GM21423 (cell line): ENCODE measurements at regions not wholly inside any gene's neighbourhood (a gene's known extent, or its start where the extent isn't known, plus 50 kb on each side); places are given as distances from the start of the nearest gene placed in this dataset.

ENCODE experiments used
- ATAC-seq: cut with Tn5 transposase; IDR thresholded peaks from one replicate; pipeline ENCODE4 v1.9.1; 2021; ENCODE audit warnings: mild to moderate bottlenecking, moderate library complexity; ENCODE audit not compliant: unreplicated experiment

GRCh38 chr6:170101281-170102035 is 189.4 kb downstream of the DLL1 start:
- no peak for ATAC-seq

GRCh38 chr6:170100046-170100445 is 190.8 kb downstream of the DLL1 start:
- no peak for ATAC-seq

- ATAC-seq: no peak
Measured at GRCh38 chr6:170099387-170099786, 191.5 kb downstream of the DLL1 start.

GRCh38 chr6:170098428-170099170 is 192.3 kb downstream of the DLL1 start:
- ATAC-seq: no peak

DNA sequence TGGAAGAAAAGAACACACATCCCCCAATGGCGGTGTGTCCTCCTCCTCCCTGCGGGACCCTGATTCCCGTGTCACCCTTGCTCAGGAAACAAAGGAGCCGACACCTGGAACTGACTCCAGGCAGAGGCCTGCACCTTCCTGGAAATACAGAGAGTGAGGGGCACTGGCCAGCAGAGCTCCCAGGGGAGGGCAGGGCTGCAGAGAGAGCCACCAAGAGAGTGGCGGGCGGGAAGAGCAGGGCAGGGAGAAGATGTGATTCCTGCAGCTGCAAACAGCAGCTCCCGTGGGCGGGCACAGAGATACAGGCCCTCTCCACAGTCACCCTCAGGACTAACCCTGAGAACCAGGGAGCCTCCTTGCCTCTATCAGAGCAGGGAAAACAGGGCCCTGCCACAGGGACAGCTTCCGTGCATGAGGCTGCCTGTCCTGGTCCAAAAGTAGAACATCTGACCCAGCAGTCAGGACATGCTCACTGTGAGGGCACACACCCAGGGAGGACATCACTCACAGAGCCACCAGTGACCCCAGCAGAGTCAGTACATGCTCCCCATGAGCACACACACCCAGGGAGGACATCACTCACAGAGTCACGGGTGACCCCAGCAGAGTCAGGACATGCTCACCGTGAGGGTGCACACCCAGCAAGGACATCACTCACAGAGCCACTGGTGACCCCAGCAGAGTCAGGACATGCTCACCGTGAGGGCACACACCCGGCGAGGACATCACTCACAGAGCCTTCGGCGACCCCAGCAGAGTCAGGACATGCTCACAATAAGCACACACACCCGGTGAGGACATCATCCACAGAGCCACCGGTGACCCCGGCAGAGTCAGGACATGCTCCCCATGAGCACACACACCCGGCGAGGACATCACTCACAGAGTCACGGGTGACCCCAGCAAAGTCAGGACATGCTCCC is 193.1 kb downstream of the DLL1 start:
- no peak for ATAC-seq

DNA sequence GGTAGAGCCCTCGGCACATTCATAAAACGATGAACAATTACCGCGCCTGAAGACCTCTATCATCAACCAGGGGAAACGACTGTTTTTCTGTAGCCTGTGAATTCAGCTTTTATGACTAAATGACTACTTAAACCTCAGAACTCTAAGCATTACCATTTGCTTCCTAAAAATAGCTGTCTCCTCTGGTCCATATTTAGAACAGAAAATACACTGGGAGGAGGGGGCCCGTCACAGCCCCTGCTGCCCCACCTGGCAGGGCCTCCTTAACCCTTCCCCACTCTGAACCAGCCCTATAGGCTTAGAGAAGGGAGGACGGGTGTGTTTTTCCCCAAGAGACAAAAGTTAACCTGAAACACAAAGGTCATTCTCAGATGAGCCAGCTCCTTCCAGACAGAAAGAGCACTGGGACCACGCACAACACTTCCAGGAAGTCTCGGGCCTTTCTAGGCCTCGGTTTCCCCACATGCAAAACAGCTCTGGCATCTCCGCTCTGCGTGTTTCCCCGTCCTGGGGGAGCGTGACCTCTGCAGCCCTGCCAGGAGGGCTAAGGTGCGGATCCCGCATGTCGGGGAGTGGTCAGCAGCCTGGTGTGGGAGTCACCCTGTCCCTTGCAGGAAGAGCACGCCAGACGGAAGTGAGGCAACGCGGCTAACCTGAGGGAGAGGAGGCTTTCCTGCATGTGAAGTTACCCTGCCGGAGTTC is 193.9 kb downstream of the DLL1 start:
- ATAC-seq: no peak

DNA sequence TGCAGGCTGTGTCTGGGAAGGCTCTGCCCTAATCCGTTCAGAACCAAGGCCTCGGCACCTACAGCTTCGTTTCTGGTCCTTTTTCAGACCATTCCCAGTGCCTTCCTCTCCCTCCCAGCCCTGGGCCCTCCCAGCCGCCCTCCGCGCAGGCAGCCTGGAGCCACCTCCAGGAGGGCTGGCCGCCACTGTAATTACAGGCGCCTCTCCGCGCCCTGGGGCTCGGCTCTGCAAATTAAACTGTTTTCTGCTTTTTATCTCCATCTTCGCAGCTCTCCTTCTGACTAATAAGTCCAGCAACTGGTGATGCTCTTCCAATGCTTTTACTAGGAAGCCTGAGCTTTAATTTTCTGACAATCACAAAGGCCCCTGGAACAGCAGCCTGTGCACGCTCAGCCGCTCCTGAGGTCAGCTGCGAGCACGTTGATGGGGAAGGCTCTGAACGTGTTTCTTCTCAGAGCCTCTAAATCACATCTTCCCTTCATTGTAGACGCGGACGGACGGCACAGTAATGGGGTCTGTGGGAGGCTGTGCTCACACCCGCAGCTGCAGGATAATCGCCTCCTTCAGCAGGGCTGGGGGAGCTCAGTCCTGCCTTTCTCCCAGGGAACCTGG is 194.6 kb downstream of the DLL1 start:
- ATAC-seq: no peak

DNA sequence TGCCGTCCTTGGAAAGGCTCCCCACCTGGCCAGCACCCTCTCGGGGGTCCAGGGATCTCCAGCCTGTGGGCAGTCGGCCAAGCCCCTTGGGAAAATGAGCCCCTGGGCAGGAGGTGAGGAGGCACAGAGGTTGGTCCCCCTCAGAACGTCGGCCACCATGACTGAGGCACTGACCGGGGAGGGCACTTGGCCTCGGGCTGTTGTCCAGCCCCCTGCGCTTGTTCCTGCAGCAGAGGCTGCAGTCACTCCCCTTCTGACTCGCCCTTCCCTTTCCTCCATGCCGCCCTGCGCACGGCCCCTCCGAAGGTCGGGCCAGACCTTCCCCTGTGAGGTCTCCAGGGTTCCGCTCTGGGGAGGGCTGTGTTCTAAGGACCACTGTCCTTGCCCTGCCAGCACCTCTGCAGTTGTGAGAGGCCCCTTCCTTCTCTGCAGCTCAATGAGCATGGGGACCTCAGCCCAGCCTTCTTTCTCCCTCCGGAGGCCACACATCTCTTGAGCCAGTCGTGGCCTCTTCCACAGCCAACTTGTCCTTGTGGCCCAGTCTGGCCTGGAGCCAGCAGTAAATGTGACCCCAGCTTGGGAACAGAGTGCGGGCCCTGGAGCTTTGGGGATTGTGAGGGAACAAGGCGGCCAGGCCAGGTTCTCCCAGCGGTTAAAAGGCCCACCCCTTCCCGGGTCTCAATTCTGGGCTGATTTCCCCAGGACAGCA is 195.5 kb downstream of the DLL1 start:
- no peak for ATAC-seq

DNA sequence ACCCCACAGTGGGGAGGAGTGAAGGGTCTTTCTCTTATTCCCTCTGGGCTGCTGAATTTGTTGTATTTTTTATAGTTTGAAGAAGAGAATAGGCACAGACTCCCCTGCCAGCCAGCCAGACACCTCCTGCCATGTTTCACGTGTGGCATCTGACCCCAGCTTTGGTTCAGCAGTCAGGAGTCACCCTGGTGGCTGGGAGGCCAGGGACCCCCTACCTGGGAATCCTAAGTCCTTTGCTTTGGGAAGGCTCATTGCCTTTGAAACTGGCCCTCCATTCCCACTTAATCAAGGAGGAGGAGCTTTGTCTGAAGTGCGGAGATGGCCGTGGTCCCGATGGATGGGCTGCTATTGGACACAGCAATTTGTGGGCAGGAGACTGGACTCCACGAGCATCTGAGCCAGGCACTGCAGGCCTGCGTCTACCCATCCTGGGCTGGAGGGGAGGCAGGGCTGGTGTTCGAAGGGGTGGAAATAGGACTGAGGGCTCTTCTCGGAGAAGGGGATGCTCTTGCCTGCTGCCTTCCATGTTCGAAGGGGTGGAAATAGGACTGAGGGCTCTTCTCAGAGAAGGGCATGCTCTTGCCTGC is 196.1 kb downstream of the DLL1 start:
- ATAC-seq: no peak

- no peak for ATAC-seq
Measured at GRCh38 chr6:170093658-170094596, 197.0 kb downstream of the DLL1 start.

DNA sequence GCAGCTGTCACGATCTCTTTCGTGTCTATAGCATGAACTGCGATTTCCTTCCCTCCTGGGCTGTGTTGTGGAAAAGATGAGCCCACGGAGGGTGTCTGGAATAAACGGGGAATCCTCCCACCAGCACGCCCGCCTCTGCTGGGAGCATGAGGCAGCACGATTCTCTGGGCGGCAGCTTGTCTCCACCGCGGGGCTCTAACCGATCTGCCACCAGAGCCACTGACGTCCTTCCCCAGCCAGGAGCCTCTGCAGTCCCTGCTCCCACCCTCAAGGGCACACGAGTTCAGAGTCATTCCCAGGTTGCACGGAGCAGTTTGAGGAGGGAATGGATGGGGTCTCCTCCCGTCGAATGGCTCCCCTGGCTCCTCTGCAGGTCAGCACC is 197.6 kb downstream of the DLL1 start:
- ATAC-seq: no peak

DNA sequence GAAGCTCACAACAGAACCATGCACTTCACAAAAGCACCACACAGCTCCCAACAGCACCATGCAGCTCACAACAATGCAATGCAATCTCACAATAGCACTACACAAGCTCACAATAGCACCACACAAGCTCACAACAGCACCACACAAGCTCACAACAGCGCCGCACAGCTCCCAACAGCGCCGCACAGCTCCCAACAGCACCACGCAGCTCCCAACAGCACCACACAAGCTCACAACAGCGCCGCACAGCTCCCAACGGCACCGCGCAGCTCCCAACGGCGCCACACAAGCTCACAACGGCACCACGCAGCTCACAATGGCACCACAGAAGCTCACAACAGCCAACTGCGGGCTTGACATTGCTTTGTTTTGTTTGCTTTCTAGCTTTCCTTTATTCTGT is 198.1 kb downstream of the DLL1 start:
- no peak for ATAC-seq

DNA sequence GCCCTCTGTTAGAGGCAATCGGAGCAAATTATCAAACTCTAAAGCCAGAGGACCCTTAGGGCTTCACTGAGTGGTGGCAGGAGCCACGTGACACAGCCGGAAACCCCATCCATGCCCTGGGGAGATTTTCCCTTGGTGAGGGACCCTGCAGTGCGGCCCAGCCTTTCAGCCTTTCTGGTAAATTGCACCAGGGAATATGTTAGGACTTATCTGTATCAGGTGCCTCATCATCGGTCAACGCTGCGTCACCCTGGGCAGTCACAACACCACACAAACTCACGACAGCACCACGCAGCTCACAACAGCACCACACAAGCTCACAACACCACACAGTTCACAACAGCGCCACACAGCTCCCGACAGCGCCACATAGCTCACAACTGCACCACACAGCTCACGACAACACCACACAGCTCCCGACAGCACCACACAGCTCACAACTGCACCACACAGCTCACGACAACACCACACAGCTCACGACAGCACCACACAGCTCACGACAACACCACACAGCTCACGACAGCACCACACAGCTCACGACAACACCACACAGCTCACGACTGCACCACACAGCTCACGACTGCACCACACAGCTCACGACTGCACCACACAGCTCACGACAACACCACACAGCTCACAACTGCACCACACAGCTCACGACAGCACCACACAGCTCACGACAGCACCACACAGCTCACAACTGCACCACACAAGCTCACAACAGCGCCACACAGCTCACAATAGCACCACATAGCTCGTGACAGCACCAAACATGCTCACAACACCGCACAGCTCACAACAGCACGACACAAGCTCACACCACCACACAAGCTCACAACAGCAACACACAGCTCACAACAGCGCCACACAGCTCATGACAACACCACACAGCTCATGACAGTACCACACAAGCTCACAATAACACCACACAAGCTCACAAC is 199.0 kb downstream of the DLL1 start:
- no peak for ATAC-seq

DNA sequence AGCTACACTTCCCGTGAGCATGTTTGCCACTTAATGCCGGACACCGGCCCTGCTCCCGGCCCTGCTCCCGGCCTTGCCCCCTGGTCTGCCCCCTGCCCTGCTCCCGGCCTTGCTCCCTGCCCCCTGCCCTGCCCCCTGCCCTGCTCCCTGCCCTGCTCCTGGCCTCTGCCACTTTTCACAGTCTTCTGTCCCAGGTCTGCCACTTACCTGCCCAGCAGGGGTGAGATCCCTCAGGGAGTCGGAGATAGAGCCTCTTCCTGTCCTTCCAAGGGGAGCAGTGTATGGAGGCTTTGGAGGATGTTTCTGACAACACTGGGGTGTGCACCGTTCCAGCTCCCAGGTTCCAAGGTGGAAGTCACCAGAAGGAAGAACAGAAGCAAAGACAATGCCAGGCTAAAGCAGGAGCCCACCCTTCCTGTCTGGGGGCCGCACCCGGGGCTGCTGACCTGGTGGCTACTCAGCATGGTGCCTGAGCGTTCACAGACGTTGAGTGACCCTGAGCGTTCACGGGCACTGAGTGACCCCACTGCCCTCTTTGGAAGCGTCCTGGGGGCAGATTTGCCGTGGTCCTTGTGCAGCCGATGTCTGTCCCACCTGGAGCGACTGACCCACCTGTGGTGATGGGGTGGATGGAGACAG is 199.8 kb downstream of the DLL1 start:
- ATAC-seq: no peak

DNA sequence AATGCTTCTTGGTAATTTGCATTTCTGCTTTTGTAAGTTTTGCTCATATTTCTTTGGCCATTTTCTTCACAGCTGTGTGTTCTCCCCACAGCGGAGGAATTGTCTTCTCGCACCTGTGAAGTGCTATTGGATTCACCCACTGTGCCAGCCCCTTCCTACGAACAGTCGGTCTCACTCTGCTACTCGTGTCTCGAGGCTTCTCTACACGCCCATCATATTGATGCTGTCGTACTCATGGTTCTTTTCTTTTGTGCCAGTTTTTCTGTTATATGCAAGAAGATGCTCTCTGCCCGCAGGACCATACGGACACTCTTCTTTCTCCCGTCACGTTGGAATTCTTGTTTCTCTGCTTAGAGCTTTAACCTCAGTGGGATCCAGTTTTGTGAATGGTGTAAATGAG is 200.3 kb downstream of the DLL1 start:
- no peak for ATAC-seq

DNA sequence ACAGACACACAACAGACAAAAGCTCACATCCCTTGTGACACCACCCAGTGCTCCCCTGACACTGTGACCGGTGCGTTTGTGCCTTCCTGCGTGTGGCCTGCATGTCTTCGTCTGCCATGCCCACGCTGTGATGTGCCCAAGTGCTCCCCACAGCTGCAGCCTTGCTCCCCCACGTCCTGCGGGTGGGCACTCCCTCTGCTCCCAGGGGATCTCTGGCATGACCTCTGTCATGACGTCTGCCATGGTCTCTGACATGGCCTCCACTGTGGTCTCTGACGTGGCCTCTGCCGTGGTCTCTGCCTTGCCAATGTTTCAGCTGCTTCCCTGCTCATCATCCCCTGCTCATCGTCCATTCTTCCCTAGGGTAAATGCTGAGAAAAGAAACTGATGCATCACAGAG is 200.9 kb downstream of the DLL1 start:
- peak; percentile 14 for ATAC-seq

DNA sequence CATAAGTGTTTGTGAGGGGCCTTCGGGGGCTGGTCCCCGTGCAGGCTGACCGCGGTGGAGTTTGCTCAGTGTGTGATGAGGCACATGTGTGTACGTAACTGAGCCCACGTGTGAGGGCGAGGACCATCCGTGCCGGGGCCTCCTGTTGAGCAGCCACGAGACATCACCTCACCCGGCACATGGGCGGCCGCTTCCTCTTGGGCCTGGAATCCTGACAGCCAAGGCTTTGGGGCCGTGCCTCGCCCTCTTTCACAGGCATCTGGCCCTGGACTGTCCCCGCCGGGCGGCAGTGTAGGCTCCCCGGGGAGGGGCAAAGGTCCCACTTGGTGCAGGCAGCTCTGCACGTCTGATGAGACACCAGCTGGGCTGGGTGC is 202.3 kb downstream of the DLL1 start:
- no peak for ATAC-seq
